MG63 (cell line): ENCODE measurements at regions not wholly inside any gene's neighbourhood (a gene's known extent, or its start where the extent isn't known, plus 50 kb on each side); places are given as distances from the start of the nearest gene placed in this dataset.
"Not testable (repeated sequence)": the region's sequence is repeated elsewhere in the genome, so short reads cannot be mapped to it uniquely, and the experiment has no call there.

ENCODE experiments used
- DNase-seq: peaks from one replicate; pipeline ENCODE4 v3.0.0-alpha.2; 2020
- H3K27me3 ChIP-seq: fragments of 250-450 bp; sonication (Bioruptor Pico); 2 replicates; pipeline ENCODE4 v1.5.1; 2020; ENCODE audit warnings: mild to moderate bottlenecking, moderate library complexity
- H3K36me3 ChIP-seq: fragments of 250-450 bp; sonication (Bioruptor Pico); 2 replicates; pipeline ENCODE4 v1.5.1; 2020; ENCODE audit warnings: mild to moderate bottlenecking, moderate library complexity
- H3K4me3 ChIP-seq: fragments of 250-450 bp; sonication (Bioruptor Pico); 2 replicates; pipeline ENCODE4 v1.5.1; 2020; ENCODE audit warnings: mild to moderate bottlenecking, moderate library complexity
- H3K9me3 ChIP-seq: fragments of 250-450 bp; sonication (Bioruptor Pico); 2 replicates; pipeline ENCODE4 v1.5.1; 2020; ENCODE audit warnings: mild to moderate bottlenecking, moderate library complexity

DNA sequence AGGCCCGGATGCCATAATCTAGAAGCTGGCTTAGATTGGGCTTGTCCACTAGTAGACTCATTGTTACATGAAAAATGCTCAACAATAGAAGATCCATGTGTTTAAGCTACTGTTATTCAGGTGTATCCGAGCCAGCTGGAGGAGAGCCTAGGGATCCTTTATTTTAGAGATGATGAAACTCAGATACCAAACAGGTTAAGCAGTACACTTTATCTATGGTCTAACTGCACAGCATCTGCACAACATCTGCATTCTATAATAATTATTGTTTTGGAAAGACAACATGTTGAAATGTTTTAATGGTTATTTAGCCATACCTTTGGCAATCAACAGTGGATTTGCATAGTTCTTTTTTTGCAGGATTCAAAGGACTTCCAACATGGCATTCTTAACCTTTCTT is 134.1 kb downstream of the RFPL4B start:
- DNase-seq: no peak
- H3K36me3 ChIP-seq: no peaks in the 10 kb centered on the region
- no peaks in the 10 kb centered on the region for H3K9me3 ChIP-seq
- H3K4me3 ChIP-seq: no peak overlapping the region
- H3K27me3 ChIP-seq: no peaks in the 10 kb centered on the region

GRCh38 chr6:112482373-112482772 is 135.2 kb downstream of the RFPL4B start:
- Histone ChIP-seq H3K27me3 (no peaks in the 10 kb centered on the region), H3K36me3 (no peaks in the 10 kb centered on the region), H3K4me3 (no peak overlapping the region), H3K9me3 (no peaks in the 10 kb centered on the region)
- DNase-seq: no peak

- H3K27me3 ChIP-seq: no peaks in the 10 kb centered on the region
- no peaks in the 10 kb centered on the region for H3K9me3 ChIP-seq
- H3K36me3 ChIP-seq: no peaks in the 10 kb centered on the region
- no peak for DNase-seq
- no peak overlapping the region for H3K4me3 ChIP-seq
Measured at GRCh38 chr6:112485120-112485826, 138.1 kb downstream of the RFPL4B start.

GRCh38 chr6:112485827-112486212 is 138.7 kb downstream of the RFPL4B start:
- DNase-seq: no peak
- H3K9me3 ChIP-seq: no peaks in the 10 kb centered on the region
- H3K36me3 ChIP-seq: no peaks in the 10 kb centered on the region
- H3K4me3 ChIP-seq: no peak overlapping the region
- H3K27me3 ChIP-seq: no peaks in the 10 kb centered on the region

DNA sequence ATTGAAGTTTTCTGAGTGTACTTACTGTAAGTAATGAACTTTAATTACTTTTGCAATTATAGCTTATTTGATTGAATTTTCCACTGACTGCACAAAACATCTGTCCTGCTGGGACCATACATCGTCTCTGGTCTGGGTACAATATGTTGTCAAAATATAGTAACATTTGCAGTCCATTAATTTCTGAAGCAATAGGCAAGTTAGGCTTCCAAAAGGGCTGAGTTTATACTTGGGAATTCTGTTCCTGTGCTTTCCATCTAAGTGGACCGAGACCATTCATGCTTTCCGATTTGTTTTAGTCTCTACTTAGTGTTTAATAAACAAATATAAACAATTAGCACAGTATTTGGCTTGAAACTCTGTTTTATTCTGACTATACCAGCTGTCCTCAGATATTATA is 139.3 kb downstream of the RFPL4B start:
- Histone ChIP-seq H3K4me3 (no peak overlapping the region), H3K9me3 (no peaks in the 10 kb centered on the region), H3K27me3 (no peaks in the 10 kb centered on the region), H3K36me3 (no peaks in the 10 kb centered on the region)
- DNase-seq: no peak

- no peak for DNase-seq
- Histone ChIP-seq H3K9me3 (no peaks in the 10 kb centered on the region), H3K4me3 (no peak overlapping the region), H3K27me3 (no peaks in the 10 kb centered on the region), H3K36me3 (no peaks in the 10 kb centered on the region)
Measured at GRCh38 chr6:112488238-112488637, 141.1 kb downstream of the RFPL4B start.

DNA sequence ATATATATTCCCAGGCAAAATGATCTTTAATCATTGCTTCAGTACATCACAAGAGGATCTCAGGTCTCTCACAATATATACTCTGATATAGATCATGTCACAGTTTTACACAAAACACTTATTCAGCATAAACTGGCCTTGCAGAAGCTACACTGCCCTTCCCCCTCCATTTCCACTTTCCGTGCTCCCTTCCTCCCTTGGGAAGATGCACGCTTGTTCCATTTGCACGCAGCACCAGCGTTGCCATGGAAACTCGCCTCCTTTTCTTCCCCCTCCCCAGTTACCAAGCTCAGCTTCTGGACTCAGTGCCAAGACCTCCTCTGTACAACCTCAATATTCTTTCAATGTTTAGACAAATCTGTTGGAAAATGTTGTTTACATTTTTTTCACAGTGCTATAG is 154.6 kb downstream of the RFPL4B start:
- no peak for DNase-seq
- Histone ChIP-seq H3K27me3 (no peaks in the 10 kb centered on the region), H3K4me3 (no peak overlapping the region), H3K36me3 (no peaks in the 10 kb centered on the region), H3K9me3 (no peaks in the 10 kb centered on the region)

DNA sequence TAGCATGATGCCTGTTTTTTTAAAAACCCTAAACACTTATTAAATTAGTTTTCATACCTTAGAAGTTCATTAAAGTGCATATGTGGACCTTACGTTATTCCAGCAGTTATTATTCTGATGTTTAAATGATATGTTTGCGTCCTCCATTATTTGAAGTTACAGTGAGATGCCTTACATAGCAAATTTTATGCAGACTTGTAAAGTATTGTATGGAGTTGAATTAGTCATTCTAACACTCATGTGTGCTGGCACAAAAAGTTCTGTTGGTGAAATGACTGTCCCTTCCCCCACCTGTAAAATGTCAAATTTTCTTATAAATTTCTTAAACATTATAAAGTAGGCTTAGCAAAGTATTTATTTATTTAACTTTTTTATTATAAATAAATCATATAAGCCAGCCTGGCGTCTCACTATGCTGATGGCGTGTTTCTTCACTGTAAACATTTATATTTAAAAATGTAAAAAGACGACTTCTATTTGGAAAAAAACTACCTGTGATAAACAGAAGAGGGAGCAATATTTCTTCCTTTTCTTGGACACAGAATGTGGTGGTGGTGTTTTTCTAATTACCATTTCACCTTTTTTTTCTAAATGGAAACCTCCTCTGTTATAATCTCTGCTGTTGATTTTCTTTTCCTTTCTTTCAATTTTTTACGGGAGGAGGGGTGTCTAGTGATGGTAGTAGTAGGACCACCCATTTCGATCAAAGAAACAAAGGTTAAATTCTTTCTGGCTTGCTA is 155.4 kb downstream of the RFPL4B start:
- Histone ChIP-seq H3K4me3 (no peak overlapping the region), H3K9me3 (no peaks in the 10 kb centered on the region), H3K36me3 (no peaks in the 10 kb centered on the region), H3K27me3 (no peaks in the 10 kb centered on the region)
- DNase-seq: no peak

GRCh38 chr6:112503091-112503596 is 156.0 kb downstream of the RFPL4B start:
- Histone ChIP-seq H3K36me3 (no peaks in the 10 kb centered on the region), H3K4me3 (no peak overlapping the region)
- no peak for DNase-seq

DNA sequence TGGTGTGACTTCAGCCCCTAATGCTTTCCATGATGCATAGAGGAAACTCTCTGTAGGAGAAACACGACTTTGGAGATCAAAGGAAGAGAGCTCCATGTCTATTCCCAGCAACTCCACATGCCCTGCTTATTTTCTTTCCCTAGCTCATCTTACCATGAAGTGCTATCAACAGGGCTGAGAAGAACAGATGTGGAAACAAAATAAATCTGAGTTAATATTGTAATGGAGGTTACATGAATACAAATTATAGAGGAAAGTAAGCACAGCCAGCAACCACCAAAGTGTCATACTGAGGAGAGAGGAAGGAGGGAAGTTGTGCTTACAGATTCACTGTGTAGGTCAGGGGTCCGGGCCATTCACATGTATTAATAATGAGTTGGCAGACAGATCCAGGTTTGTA is 157.5 kb downstream of the RFPL4B start:
- H3K27me3 ChIP-seq: no peaks in the 10 kb centered on the region
- no peak for DNase-seq
- no peak overlapping the region for H3K4me3 ChIP-seq
- no peaks in the 10 kb centered on the region for H3K36me3 ChIP-seq
- no peaks in the 10 kb centered on the region; the same call in 1 of the 2 replicates for H3K9me3 ChIP-seq

More at GRCh38 chr6:112503091-112503596, 156.0 kb downstream of the RFPL4B start:
- no peaks in the 10 kb centered on the region for H3K9me3 ChIP-seq
- H3K27me3 ChIP-seq: no peaks in the 10 kb centered on the region

GRCh38 chr6:112511441-112511840 is 164.3 kb downstream of the RFPL4B start:
- H3K27me3 ChIP-seq: no peaks in the 10 kb centered on the region
- no peak overlapping the region for H3K4me3 ChIP-seq
- no peaks in the 10 kb centered on the region for H3K36me3 ChIP-seq
- no peak for DNase-seq
- no peaks in the 10 kb centered on the region; the same call in 1 of the 2 replicates for H3K9me3 ChIP-seq

- no peak overlapping the region for H3K4me3 ChIP-seq
- H3K36me3 ChIP-seq: no peaks in the 10 kb centered on the region
- DNase-seq: no peak
- H3K27me3 ChIP-seq: no peaks in the 10 kb centered on the region
- H3K9me3 ChIP-seq: no peaks in the 10 kb centered on the region; the same call in 1 of the 2 replicates
Measured at GRCh38 chr6:112513175-112513574, 166.0 kb downstream of the RFPL4B start.

- Histone ChIP-seq H3K4me3 (no peak overlapping the region), H3K36me3 (no peaks in the 10 kb centered on the region), H3K27me3 (no peaks in the 10 kb centered on the region), H3K9me3 (no peaks in the 10 kb centered on the region)
- no peak for DNase-seq
Measured at GRCh38 chr6:112522587-112522986, 175.5 kb downstream of the RFPL4B start.

GRCh38 chr6:112524071-112524470 is 176.9 kb downstream of the RFPL4B start:
- Histone ChIP-seq H3K9me3 (no peaks in the 10 kb centered on the region), H3K4me3 (no peak overlapping the region), H3K27me3 (no peaks in the 10 kb centered on the region), H3K36me3 (no peaks in the 10 kb centered on the region)
- no peak for DNase-seq

GRCh38 chr6:112525749-112526148 is 178.6 kb downstream of the RFPL4B start:
- no peak overlapping the region for H3K4me3 ChIP-seq
- no peaks in the 10 kb centered on the region for H3K36me3 ChIP-seq
- DNase-seq: no peak
- H3K27me3 ChIP-seq: no peaks in the 10 kb centered on the region
- no peaks in the 10 kb centered on the region for H3K9me3 ChIP-seq

DNA sequence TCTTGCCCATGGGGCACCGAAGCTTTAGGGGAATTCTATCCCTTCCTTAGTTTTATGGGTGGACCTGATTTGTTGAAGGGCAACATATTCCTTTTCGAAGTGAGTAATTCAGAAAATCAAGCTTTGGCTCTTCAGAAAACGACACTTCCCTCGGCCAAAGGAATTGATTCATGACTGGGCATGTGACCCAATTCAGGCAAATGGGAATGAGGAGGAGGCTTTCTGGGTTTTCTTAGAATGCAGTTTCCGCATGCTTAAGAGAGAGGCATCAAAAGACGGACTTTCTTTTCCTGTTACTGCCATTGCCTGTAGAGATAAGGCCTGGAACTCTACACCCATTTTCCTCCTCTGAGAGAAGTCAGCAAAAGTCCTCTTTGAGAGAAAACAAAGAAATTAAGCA is 179.5 kb downstream of the RFPL4B start:
- DNase-seq: no peak
- Histone ChIP-seq H3K9me3 (no peaks in the 10 kb centered on the region), H3K27me3 (no peaks in the 10 kb centered on the region), H3K4me3 (no peak overlapping the region), H3K36me3 (no peaks in the 10 kb centered on the region)

DNA sequence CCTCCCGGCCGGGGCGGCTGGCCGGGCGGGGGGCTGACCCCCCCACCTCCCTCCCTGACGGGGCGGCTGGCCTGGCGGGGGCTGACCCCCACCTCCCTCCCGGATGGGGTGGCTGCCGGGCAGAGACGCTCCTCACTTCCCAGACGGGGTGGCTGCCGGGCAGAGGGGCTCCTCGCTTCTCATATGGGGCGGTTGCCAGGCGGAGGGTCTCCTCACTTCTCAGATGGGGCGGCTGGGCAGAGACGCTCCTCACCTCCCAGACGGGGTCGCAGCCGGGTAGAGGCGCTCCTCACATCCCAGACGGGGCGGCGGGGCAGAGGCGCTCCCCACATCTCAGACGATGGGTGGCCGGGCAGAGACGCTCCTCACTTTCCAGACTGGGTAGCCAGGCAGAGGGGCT is 181.2 kb downstream of the RFPL4B start:
- H3K27me3 ChIP-seq, H3K9me3 ChIP-seq: not testable (repeated sequence)

DNA sequence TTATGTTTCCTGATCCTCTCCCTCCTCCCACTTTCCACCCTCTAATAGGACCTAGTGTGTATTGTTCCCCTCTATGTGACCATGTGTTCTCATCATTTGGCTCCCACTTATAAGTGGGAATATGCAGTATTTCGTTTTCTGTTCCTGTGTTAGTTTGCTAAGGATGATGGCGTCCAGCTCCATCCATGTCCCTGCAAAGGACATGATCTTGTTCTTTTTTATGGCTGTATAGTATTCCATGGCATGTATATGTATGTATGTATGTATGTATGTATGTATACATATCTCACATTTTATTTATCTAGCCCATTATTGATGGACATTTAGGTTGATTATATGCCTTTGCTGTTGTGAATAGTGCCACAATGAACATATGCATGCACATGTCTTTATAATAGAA is 188.7 kb downstream of the RFPL4B start:
- Histone ChIP-seq H3K27me3 (no peaks in the 10 kb centered on the region), H3K9me3 (no peaks in the 10 kb centered on the region), H3K36me3 (no peaks in the 10 kb centered on the region), H3K4me3 (no peak overlapping the region)
- no peak for DNase-seq

More for the DNA sequence above, 181.2 kb downstream of the RFPL4B start:
- not testable (repeated sequence) for H3K4me3 ChIP-seq, H3K36me3 ChIP-seq, DNase-seq
